H9 (cell line): ENCODE measurements at regions not wholly inside any gene's neighbourhood (a gene's known extent, or its start where the extent isn't known, plus 50 kb on each side); places are given as distances from the start of the nearest gene placed in this dataset.

Experiments
- DNase-seq: peaks from one replicate; pipeline ENCODE4 v3.0.0-alpha.2; 2017
- H2AFZ ChIP-seq: one replicate; pipeline ENCODE4 v1.6.1; 2013; ENCODE audit warnings: mild to moderate bottlenecking, low read length, control low read depth, moderate library complexity
- H2AK5ac ChIP-seq: 2 replicates; pipeline ENCODE4 v1.6.1; 2013; ENCODE audit warnings: low read length, control low read depth, mixed read lengths; ENCODE audit not compliant: insufficient read length
- H2BK120ac ChIP-seq: one replicate; pipeline ENCODE4 v1.6.1; 2013; ENCODE audit warnings: low read depth, mild to moderate bottlenecking, low read length, control low read depth, inconsistent platforms; ENCODE audit not compliant: poor library complexity, severe bottlenecking
- H2BK12ac ChIP-seq: 2 replicates; pipeline ENCODE4 v1.6.1; 2013; ENCODE audit warnings: low read length, control low read depth, mixed read lengths, low read depth; ENCODE audit not compliant: insufficient read length
- H2BK15ac ChIP-seq: 2 replicates; pipeline ENCODE4 v1.6.1; 2013; ENCODE audit warnings: low read depth, low read length, control low read depth
- H2BK20ac ChIP-seq: one replicate; pipeline ENCODE4 v1.6.1; 2013; ENCODE audit warnings: low read depth, mild to moderate bottlenecking, low read length, control low read depth, inconsistent platforms; ENCODE audit not compliant: poor library complexity, severe bottlenecking
- H2BK5ac ChIP-seq: 2 replicates; pipeline ENCODE4 v1.6.1; 2013; ENCODE audit warnings: low read length, control low read depth, mixed read lengths; ENCODE audit not compliant: insufficient read length
- H3K14ac ChIP-seq: 2 replicates; pipeline ENCODE4 v1.6.1; 2013; ENCODE audit warnings: low read length, control low read depth; ENCODE audit not compliant: insufficient read depth
- H3K18ac ChIP-seq: 2 replicates; pipeline ENCODE4 v1.6.1; 2013; ENCODE audit warnings: low read depth, mild to moderate bottlenecking, mixed read lengths, low read length, control low read depth; ENCODE audit not compliant: insufficient read length
- H3K23ac ChIP-seq: 2 replicates; pipeline ENCODE4 v1.6.1; 2013; ENCODE audit warnings: low read length, control low read depth, mixed read lengths, low read depth; ENCODE audit not compliant: insufficient read length
- H3K23me2 ChIP-seq: 2 replicates; pipeline ENCODE4 v1.6.1; 2013; ENCODE audit warnings: low read depth, mild to moderate bottlenecking, mixed read lengths, low read length, control low read depth; ENCODE audit not compliant: insufficient read length, poor library complexity, severe bottlenecking
- H3K27ac ChIP-seq: 2 replicates; pipeline ENCODE4 v1.5.1; 2013; ENCODE audit warnings: low read length, control low read depth, mixed read lengths, low read depth; ENCODE audit not compliant: insufficient read length
- H3K27me3 ChIP-seq: 2 replicates; pipeline ENCODE4 v1.6.1; 2013; ENCODE audit warnings: low read length, control low read depth, inconsistent platforms; ENCODE audit not compliant: insufficient read depth
- H3K4ac ChIP-seq: 2 replicates; pipeline ENCODE4 v1.6.1; 2013; ENCODE audit warnings: low read depth, mild to moderate bottlenecking, control low read depth, inconsistent platforms, low read length, moderate library complexity
- H3K4me1 ChIP-seq: 2 replicates; pipeline ENCODE4 v1.6.1; 2013; ENCODE audit warnings: low read length, control low read depth, inconsistent platforms; ENCODE audit not compliant: insufficient read depth
- H3K4me2 ChIP-seq: 2 replicates; pipeline ENCODE4 v1.6.1; 2013; ENCODE audit warnings: low read length, control low read depth, mixed read lengths; ENCODE audit not compliant: insufficient read length, insufficient read depth
- H3K56ac ChIP-seq: 2 replicates; pipeline ENCODE4 v1.6.1; 2013; ENCODE audit warnings: low read depth, mild to moderate bottlenecking, mixed read lengths, low read length, control low read depth; ENCODE audit not compliant: insufficient read length
- H3K79me1 ChIP-seq: 2 replicates; pipeline ENCODE4 v1.6.1; 2013; ENCODE audit warnings: low read depth, mild to moderate bottlenecking, moderate library complexity, low read length, control low read depth, inconsistent platforms; ENCODE audit not compliant: insufficient read depth, poor library complexity, severe bottlenecking
- H3K79me2 ChIP-seq: 2 replicates; pipeline ENCODE4 v1.6.1; 2013; ENCODE audit warnings: low read length, control low read depth, inconsistent platforms; ENCODE audit not compliant: insufficient read depth
- H3K9ac ChIP-seq: 2 replicates; pipeline ENCODE4 v1.6.1; 2013; ENCODE audit warnings: low read length, control low read depth, mixed read lengths; ENCODE audit not compliant: insufficient read length; ENCODE audit errors: extremely low read depth
- H3K9me3 ChIP-seq: one replicate; pipeline ENCODE4 v1.6.1; 2013; ENCODE audit warnings: low read depth, low read length, inconsistent platforms; ENCODE audit not compliant: control insufficient read depth
- H3T11ph ChIP-seq: one replicate; pipeline ENCODE4 v1.6.1; 2013; ENCODE audit warnings: mild to moderate bottlenecking, low read length, control low read depth, inconsistent platforms
- H4K20me1 ChIP-seq: one replicate; pipeline ENCODE4 v1.6.1; 2013; ENCODE audit not compliant: control insufficient read depth, insufficient read length, insufficient read depth
- H4K5ac ChIP-seq: 2 replicates; pipeline ENCODE4 v1.6.1; 2013; ENCODE audit warnings: low read depth, mild to moderate bottlenecking, mixed read lengths, low read length, control low read depth; ENCODE audit not compliant: insufficient read length
- H4K8ac ChIP-seq: replicated peaks from 2 replicates; pipeline ENCODE4 v1.6.1; 2013; ENCODE audit warnings: low read length, control low read depth, mixed read lengths, low read depth; ENCODE audit not compliant: insufficient read length
- H4K91ac ChIP-seq: 2 replicates; pipeline ENCODE4 v1.6.1; 2013; ENCODE audit warnings: low read depth, mild to moderate bottlenecking, moderate library complexity, mixed read lengths, low read length, control low read depth; ENCODE audit not compliant: insufficient read length
- H3K27ac Mint-ChIP-seq, 3 experiments: 2 replicates in 2 of 3; 3 replicates in 1 of 3; pipeline ENCODE4 v1.8.0; 2020 to 2021; ENCODE audit warnings: mixed read lengths in 3 of 3, mild to moderate bottlenecking in 1 of 3, moderate library complexity in 1 of 3
- H3K27me3 Mint-ChIP-seq: 2 replicates; pipeline ENCODE4 v1.8.0; 2021; ENCODE audit warnings: low read depth, mild to moderate bottlenecking, moderate library complexity, mixed read lengths
- H3K36me3 Mint-ChIP-seq, 3 experiments: 2 replicates in 2 of 3; 3 replicates in 1 of 3; pipeline ENCODE4 v1.8.0; 2020 to 2021; ENCODE audit warnings: low read depth in 3 of 3, mixed read lengths in 3 of 3; ENCODE audit not compliant: insufficient read depth in 1 of 3
- H3K4me1 Mint-ChIP-seq, 2 experiments: 2 replicates each; pipeline ENCODE4 v1.8.0; 2020; ENCODE audit warnings: mixed read lengths in 2 of 2
- H3K4me3 Mint-ChIP-seq, 2 experiments: 2 replicates in 1 of 2; 3 replicates in 1 of 2; pipeline ENCODE4 v1.8.0; 2020 to 2021; ENCODE audit warnings: mild to moderate bottlenecking in 2 of 2, mixed read lengths in 2 of 2, moderate library complexity in 1 of 2
- H3K9me3 Mint-ChIP-seq, 2 experiments: 2 replicates in 1 of 2; 3 replicates in 1 of 2; pipeline ENCODE4 v1.8.0; 2020; ENCODE audit warnings: mild to moderate bottlenecking in 2 of 2, mixed read lengths in 2 of 2, moderate library complexity in 1 of 2
- CTCF ChIP-seq: fragments of 200-600 bp; sonication (generic); conservative IDR thresholded peaks from 3 replicates; pipeline ENCODE4 v1.8.0; 2021; ENCODE audit warnings: antibody characterized with exemption, mild to moderate bottlenecking
- WGBS: extraction: QIAGEN DNeasy Blood & Tissue Kit; methylation state at CpG from one replicate; pipeline ENCODE4 v1.1.7; 2013; ENCODE audit warnings: missing lambda C conversion rate, low lambda C conversion rate, mixed read lengths; ENCODE audit not compliant: insufficient read length; ENCODE audit errors: extremely low coverage; 5-methylcytosine and 5-hydroxymethylcytosine counted together

DNA sequence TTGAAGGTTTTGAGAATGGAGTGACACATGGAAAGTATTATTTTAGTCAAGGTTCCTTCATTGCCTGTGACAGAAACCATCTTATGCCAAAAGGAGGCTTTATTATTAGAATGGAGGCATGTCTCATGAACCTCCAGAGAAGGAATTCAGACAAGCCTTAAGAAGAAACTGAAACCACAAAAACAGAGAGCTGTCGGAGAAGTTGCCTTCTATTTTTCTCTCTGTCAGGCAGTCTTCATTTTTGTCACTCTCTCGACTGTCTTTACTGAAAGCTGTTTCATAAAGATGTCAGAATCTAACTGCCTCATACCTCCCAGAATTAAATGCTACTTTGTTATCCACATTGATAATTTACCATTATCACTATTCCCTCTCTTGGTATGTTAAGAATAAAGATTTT, 434.7 kb upstream of the ADGRL4 start:
- TF ChIP-seq CTCF, result no peak

More for the DNA sequence above, 434.7 kb upstream of the ADGRL4 start:
- no peaks in the 10 kb centered on the region for H3K4me1 ChIP-seq
- H3K4me3 Mint-ChIP-seq, result no peak overlapping the region
- H3K9me3 Mint-ChIP-seq, result no peaks in the 10 kb centered on the region
- H3K27me3 ChIP-seq, result no peaks in the 10 kb centered on the region
- H3K9ac ChIP-seq, result no peak overlapping the region
- no peak overlapping the region for H2AK5ac ChIP-seq
- no peak overlapping the region for H3K27ac ChIP-seq
- no peak overlapping the region for H2BK12ac ChIP-seq
- DNase-seq, result no peak
- H3K23ac ChIP-seq, result no peak overlapping the region
- peaks cover 5 to 8% of the 10 kb centered on the region in 2 experiments; a peak in 3 of 4 replicates for H3K4me1 Mint-ChIP-seq
- WGBS, result no CpG with 5 or more reads among the region's 2 CpGs
- no peak overlapping the region for H2BK120ac ChIP-seq
- H4K5ac ChIP-seq, result no peak overlapping the region
- no peak overlapping the region for H3K27ac Mint-ChIP-seq
- H4K8ac ChIP-seq, result no peak overlapping the region
- no peaks in the 10 kb centered on the region for H4K20me1 ChIP-seq
- H3K4ac ChIP-seq, result no peak overlapping the region
- H3K4me2 ChIP-seq, result no peak overlapping the region
- no peak overlapping the region for H3T11ph ChIP-seq
- H2AFZ ChIP-seq, result no peak overlapping the region
- H3K23me2 ChIP-seq, result no peaks in the 10 kb centered on the region
- H2BK15ac ChIP-seq, result no peak overlapping the region
- H3K56ac ChIP-seq, result no peak overlapping the region
- H3K79me2 ChIP-seq, result no peaks in the 10 kb centered on the region
- no peaks in the 10 kb centered on the region for H3K9me3 ChIP-seq
- H3K79me1 ChIP-seq, result no peaks in the 10 kb centered on the region
- H3K36me3 Mint-ChIP-seq, result peaks cover 0 to 2% (median 0%) of the 10 kb centered on the region in 3 experiments; a peak in 1 of 7 replicates
- no peaks in the 10 kb centered on the region for H3K27me3 Mint-ChIP-seq
- H3K18ac ChIP-seq, result no peak overlapping the region
- no peak overlapping the region for H3K14ac ChIP-seq
- H2BK20ac ChIP-seq, result no peak overlapping the region
- H4K91ac ChIP-seq, result no peak overlapping the region
- H2BK5ac ChIP-seq, result no peak overlapping the region
